PFSK-1 (cell line): ENCODE measurements at regions not wholly inside any gene's neighbourhood (a gene's known extent, or its start where the extent isn't known, plus 50 kb on each side); places are given as distances from the start of the nearest gene placed in this dataset.

ENCODE experiments used
- POLR2AphosphoS5 ChIP-seq: IDR thresholded peaks from 2 replicates; pipeline ENCODE4 v1.6.1; 2012; ENCODE audit warnings: low read depth, mild to moderate bottlenecking, control low read depth, low read length, moderate library complexity
- TAF1 ChIP-seq: IDR thresholded peaks from 2 replicates; pipeline ENCODE4 v1.6.1; 2012; ENCODE audit warnings: low read length, control low read depth, borderline replicate concordance; ENCODE audit not compliant: insufficient read depth

DNA sequence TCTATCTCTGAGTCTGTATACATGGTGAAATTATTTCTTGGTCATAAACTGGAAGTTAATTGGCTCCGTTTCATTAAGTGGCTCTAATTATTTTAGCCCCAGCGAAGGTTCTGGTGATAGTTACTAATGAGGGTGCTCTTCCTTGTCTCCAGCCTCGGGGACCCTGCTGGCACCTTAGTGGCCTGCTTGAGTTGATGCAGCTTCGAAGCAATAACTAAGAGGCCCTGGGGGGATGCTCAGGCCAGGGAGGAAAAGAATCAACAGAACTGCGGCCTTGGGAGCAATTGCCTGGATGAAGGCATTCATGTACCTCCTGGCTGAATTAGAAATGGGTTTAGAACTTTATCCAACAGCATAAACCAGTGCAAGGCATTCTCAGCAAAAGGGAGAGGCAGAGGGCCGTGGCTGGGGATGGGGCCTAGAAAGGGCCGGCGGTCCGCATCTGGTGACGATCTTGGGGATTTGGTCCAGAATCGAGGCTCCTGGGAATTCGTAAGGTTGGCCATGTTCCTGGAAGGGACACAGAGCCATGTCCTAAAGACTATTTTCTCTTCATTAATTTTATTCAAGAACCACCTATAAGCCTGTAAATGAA lies 100.0 kb upstream of the AJAP1 start:
- TF ChIP-seq TAF1: no peak
- no peak for TF ChIP-seq POLR2AphosphoS5
